Trophoblast cell (in vitro differentiated cells and primary cell): ENCODE measurements at regions not wholly inside any gene's neighbourhood (a gene's known extent, or its start where the extent isn't known, plus 50 kb on each side); places are given as distances from the start of the nearest gene placed in this dataset.

Experiments
- DNase-seq, 2 donors: peaks; one replicate each; pipeline ENCODE4 v3.0.0-alpha.2; 2016
- H2AFZ ChIP-seq: 2 replicates; pipeline ENCODE4 v1.6.1; 2013; ENCODE audit warnings: low read length, moderate library complexity, mild to moderate bottlenecking; ENCODE audit not compliant: insufficient read depth, poor library complexity
- H2AK5ac ChIP-seq: 2 replicates; pipeline ENCODE4 v1.6.1; 2013; ENCODE audit warnings: mild to moderate bottlenecking, low read length
- H2BK120ac ChIP-seq: 2 replicates; pipeline ENCODE4 v1.6.1; 2013; ENCODE audit warnings: low read length, mild to moderate bottlenecking, moderate library complexity; ENCODE audit not compliant: insufficient read depth, poor library complexity
- H2BK12ac ChIP-seq: 2 replicates; pipeline ENCODE4 v1.6.1; 2013; ENCODE audit warnings: mild to moderate bottlenecking, low read length, moderate library complexity
- H2BK5ac ChIP-seq: 2 replicates; pipeline ENCODE4 v1.6.1; 2013; ENCODE audit warnings: low read length, low read depth, moderate library complexity, mild to moderate bottlenecking; ENCODE audit not compliant: poor library complexity
- H3K14ac ChIP-seq: 2 replicates; pipeline ENCODE4 v1.6.1; 2013; ENCODE audit warnings: mild to moderate bottlenecking, low read length
- H3K18ac ChIP-seq: 2 replicates; pipeline ENCODE4 v1.6.1; 2013; ENCODE audit warnings: mild to moderate bottlenecking, low read length
- H3K23ac ChIP-seq: 2 replicates; pipeline ENCODE4 v1.6.1; 2013; ENCODE audit warnings: low read length
- H3K27ac ChIP-seq: 2 replicates; pipeline ENCODE4 v1.5.1; 2013; ENCODE audit warnings: low read depth, mild to moderate bottlenecking, inconsistent platforms, low read length, moderate library complexity
- H3K27me3 ChIP-seq: 2 replicates; pipeline ENCODE4 v1.6.1; 2013; ENCODE audit warnings: inconsistent platforms, mild to moderate bottlenecking, low read length, moderate library complexity; ENCODE audit not compliant: insufficient read depth
- H3K36me3 ChIP-seq, 2 experiments: 1 replicate in 1 of 2; 2 replicates in 1 of 2; pipeline ENCODE4 v1.6.1; 2013; ENCODE audit warnings: low read length in 2 of 2, mild to moderate bottlenecking in 2 of 2, moderate library complexity in 1 of 2; ENCODE audit not compliant: insufficient read depth in 2 of 2, control insufficient read depth in 1 of 2
- H3K4ac ChIP-seq: 2 replicates; pipeline ENCODE4 v1.6.1; 2013; ENCODE audit warnings: low read depth, mild to moderate bottlenecking, low read length, moderate library complexity
- H3K4me1 ChIP-seq, 2 experiments: 1 replicate in 1 of 2; 2 replicates in 1 of 2; pipeline ENCODE4 v1.6.1; 2013; ENCODE audit warnings: low read length in 2 of 2, mild to moderate bottlenecking in 2 of 2, moderate library complexity in 1 of 2; ENCODE audit not compliant: insufficient read depth in 2 of 2, control insufficient read depth in 1 of 2
- H3K4me2 ChIP-seq: 2 replicates; pipeline ENCODE4 v1.6.1; 2013; ENCODE audit warnings: inconsistent platforms, mild to moderate bottlenecking, low read length, moderate library complexity
- H3K4me3 ChIP-seq: 2 replicates; pipeline ENCODE4 v1.5.1; 2013; ENCODE audit warnings: mild to moderate bottlenecking, low read depth, low read length, inconsistent platforms
- H3K79me1 ChIP-seq: one replicate; pipeline ENCODE4 v1.6.1; 2013; ENCODE audit warnings: low read length
- H3K79me2 ChIP-seq: 2 replicates; pipeline ENCODE4 v1.6.1; 2013; ENCODE audit warnings: low read length, mild to moderate bottlenecking; ENCODE audit not compliant: control insufficient read depth, insufficient read depth, poor library complexity
- H3K9ac ChIP-seq: 2 replicates; pipeline ENCODE4 v1.6.1; 2013; ENCODE audit warnings: mild to moderate bottlenecking, low read length
- H3K9me3 ChIP-seq: 2 replicates; pipeline ENCODE4 v1.6.1; 2013; ENCODE audit warnings: low read depth, mild to moderate bottlenecking, control low read depth, inconsistent platforms, low read length; ENCODE audit not compliant: insufficient read depth
- H4K12ac ChIP-seq: 2 replicates; pipeline ENCODE4 v1.6.1; 2013; ENCODE audit warnings: low read depth, mild to moderate bottlenecking, low read length, moderate library complexity
- H4K8ac ChIP-seq: 2 replicates; pipeline ENCODE4 v1.6.1; 2013; ENCODE audit warnings: low read depth, mild to moderate bottlenecking, low read length, moderate library complexity
- H4K91ac ChIP-seq: one replicate; pipeline ENCODE4 v1.6.1; 2013; ENCODE audit warnings: low read depth, mild to moderate bottlenecking, low read length, moderate library complexity
- WGBS: extraction: QIAGEN DNeasy Blood & Tissue Kit; methylation state at CpG from one replicate; pipeline ENCODE4 v1.1.7; 2013; ENCODE audit warnings: missing lambda C conversion rate; ENCODE audit not compliant: insufficient read length, insufficient coverage; ENCODE audit errors: extremely low coverage; 5-methylcytosine and 5-hydroxymethylcytosine counted together

- H3K4ac ChIP-seq = no peak overlapping the region
- no peak overlapping the region for H3K18ac ChIP-seq
- H3K79me1 ChIP-seq = no peaks in the 10 kb centered on the region
- H3K9me3 ChIP-seq = no peaks in the 10 kb centered on the region
- no peak overlapping the region for H3K4me2 ChIP-seq
- DNase-seq = no peak
- H2BK5ac ChIP-seq = no peak overlapping the region
- H3K9ac ChIP-seq = no peak overlapping the region
- no peak overlapping the region for H4K8ac ChIP-seq
- H3K27ac ChIP-seq = no peak overlapping the region
- no peak overlapping the region for H4K12ac ChIP-seq
- H2AK5ac ChIP-seq = no peak overlapping the region
- H2BK120ac ChIP-seq = no peak overlapping the region
- no peak overlapping the region for H3K23ac ChIP-seq
- H3K4me3 ChIP-seq = no peak overlapping the region
- no peaks in the 10 kb centered on the region for H3K36me3 ChIP-seq
- no peak overlapping the region for H2BK12ac ChIP-seq
- H3K79me2 ChIP-seq = no peaks in the 10 kb centered on the region
- H2AFZ ChIP-seq = no peak overlapping the region
- no peaks in the 10 kb centered on the region for H3K4me1 ChIP-seq
- no peak overlapping the region for H3K14ac ChIP-seq
- no peak overlapping the region for H4K91ac ChIP-seq
- no peaks in the 10 kb centered on the region for H3K27me3 ChIP-seq
- WGBS = no CpG with 5 or more reads among the region's 7 CpGs
Observed at GRCh38 chr5:66276986-66277385, 132.9 kb downstream of the SREK1 start.

- Histone ChIP-seq H3K4me1 (no peaks in the 10 kb centered on the region), H3K27ac (no peak overlapping the region), H3K4me3 (no peak overlapping the region), H4K91ac (no peak overlapping the region), H2BK120ac (no peak overlapping the region), H3K9me3 (no peaks in the 10 kb centered on the region), H3K9ac (no peak overlapping the region), H3K36me3 (no peaks in the 10 kb centered on the region), H2AFZ (no peak overlapping the region), H3K27me3 (no peaks in the 10 kb centered on the region), H2BK12ac (no peak overlapping the region), H3K18ac (no peak overlapping the region), H3K4me2 (no peak overlapping the region), H4K12ac (no peak overlapping the region), H4K8ac (no peak overlapping the region), H3K79me2 (no peaks in the 10 kb centered on the region), H3K79me1 (no peaks in the 10 kb centered on the region), H3K23ac (no peak overlapping the region), H2AK5ac (no peak overlapping the region), H2BK5ac (no peak overlapping the region), H3K14ac (no peak overlapping the region), H3K4ac (no peak overlapping the region)
- no CpG with 5 or more reads among the region's 2 CpGs for WGBS
- no peak for DNase-seq
Observed at GRCh38 chr5:66277981-66278380, 133.9 kb downstream of the SREK1 start.

GRCh38 chr5:66281294-66281693 is 137.2 kb downstream of the SREK1 start:
- Histone ChIP-seq H2BK12ac (no peak overlapping the region), H3K4me2 (no peak overlapping the region), H3K79me1 (no peaks in the 10 kb centered on the region), H4K8ac (no peak overlapping the region), H4K12ac (no peak overlapping the region), H3K18ac (no peak overlapping the region), H3K23ac (no peak overlapping the region), H4K91ac (no peak overlapping the region), H3K36me3 (no peaks in the 10 kb centered on the region), H2BK120ac (no peak overlapping the region), H2AFZ (no peak overlapping the region), H3K27ac (no peak overlapping the region), H3K79me2 (no peaks in the 10 kb centered on the region), H3K27me3 (no peaks in the 10 kb centered on the region), H3K9ac (no peak overlapping the region), H3K4ac (no peak overlapping the region), H3K4me3 (no peak overlapping the region), H3K9me3 (no peaks in the 10 kb centered on the region), H3K4me1 (no peaks in the 10 kb centered on the region), H2BK5ac (no peak overlapping the region), H3K14ac (no peak overlapping the region), H2AK5ac (no peak overlapping the region)
- no CpG with 5 or more reads among the region's 4 CpGs for WGBS
- DNase-seq = no peak

- no peak overlapping the region for H4K12ac ChIP-seq
- no peaks in the 10 kb centered on the region for H3K27me3 ChIP-seq
- H2BK12ac ChIP-seq = no peak overlapping the region
- no peak overlapping the region for H3K18ac ChIP-seq
- H3K36me3 ChIP-seq = no peaks in the 10 kb centered on the region
- no peak overlapping the region for H3K27ac ChIP-seq
- H3K9me3 ChIP-seq = peaks cover 1% of the 10 kb centered on the region
- no peaks in the 10 kb centered on the region for H3K79me1 ChIP-seq
- H2BK5ac ChIP-seq = no peak overlapping the region
- no peak overlapping the region for H4K8ac ChIP-seq
- H3K4me2 ChIP-seq = no peak overlapping the region
- no peak overlapping the region for H3K9ac ChIP-seq
- no peak overlapping the region for H2AFZ ChIP-seq
- no peaks in the 10 kb centered on the region for H3K79me2 ChIP-seq
- H3K4me1 ChIP-seq = no peaks in the 10 kb centered on the region
- H2BK120ac ChIP-seq = no peak overlapping the region
- no peak for DNase-seq
- WGBS = no CpG with 5 or more reads among the region's 2 CpGs
- H3K4ac ChIP-seq = no peak overlapping the region
- H2AK5ac ChIP-seq = no peak overlapping the region
- no peak overlapping the region for H3K14ac ChIP-seq
- H3K4me3 ChIP-seq = no peak overlapping the region
- H4K91ac ChIP-seq = no peak overlapping the region
- H3K23ac ChIP-seq = no peak overlapping the region
Observed at GRCh38 chr5:66284588-66285342, 140.7 kb downstream of the SREK1 start.
